Keratinocyte (primary cell): ENCODE measurements at regions not wholly inside any gene's neighbourhood (a gene's known extent, or its start where the extent isn't known, plus 50 kb on each side); places are given as distances from the start of the nearest gene placed in this dataset.

Experiments
- DNase-seq: peaks from one replicate; pipeline ENCODE4 v3.0.0-alpha.2; 2011; ENCODE audit warnings: low read depth, missing footprints, low spot score
- FAIRE-seq: peaks from 2 replicates; lab custom pipeline; 2011; peaks lifted over from hg19 to GRCh38; lab: Jason Lieb, UNC
- H2AFZ ChIP-seq: 2 replicates; pipeline ENCODE4 v1.6.0; 2012; ENCODE audit warnings: low read length, control low read depth, inconsistent platforms; ENCODE audit not compliant: control insufficient read depth
- H3K27ac ChIP-seq: 2 replicates; pipeline ENCODE4 v1.5.1; 2011; ENCODE audit warnings: low read length; ENCODE audit not compliant: control insufficient read depth, insufficient read depth
- H3K27me3 ChIP-seq: 3 replicates; pipeline ENCODE4 v1.6.0; 2011; ENCODE audit warnings: low read length; ENCODE audit not compliant: control insufficient read depth, insufficient read depth; ENCODE audit errors: extremely low read depth
- H3K36me3 ChIP-seq, 2 experiments: 2 replicates in 1 of 2; 3 replicates in 1 of 2; pipeline ENCODE4 v1.5.1; 2011; ENCODE audit warnings: low read length in 2 of 2, mild to moderate bottlenecking in 1 of 2; ENCODE audit not compliant: control insufficient read depth in 2 of 2, insufficient read depth in 2 of 2; ENCODE audit errors: extremely low read depth in 1 of 2
- H3K4me1 ChIP-seq: 3 replicates; pipeline ENCODE4 v1.5.1; 2011; ENCODE audit warnings: low read length; ENCODE audit not compliant: control insufficient read depth, insufficient read depth; ENCODE audit errors: extremely low read depth
- H3K4me2 ChIP-seq: 3 replicates; pipeline ENCODE4 v1.6.0; 2011; ENCODE audit warnings: low read depth, low read length; ENCODE audit not compliant: control insufficient read depth, insufficient read depth; ENCODE audit errors: extremely low read depth
- H3K4me3 ChIP-seq, 3 experiments: fragments of 200-600 bp in 1 of 3; sonication (generic) in 1 of 3; 2 replicates in 2 of 3; 3 replicates in 1 of 3; pipeline ENCODE4 v1.5.1; 2011 to 2016; ENCODE audit warnings: low read length in 3 of 3, mild to moderate bottlenecking in 3 of 3, control low read depth in 2 of 3, inconsistent platforms in 1 of 3, low read depth in 1 of 3, mixed read lengths in 1 of 3, mixed run types in 1 of 3, moderate library complexity in 1 of 3; ENCODE audit not compliant: control insufficient read depth in 2 of 3, insufficient read depth in 2 of 3; ENCODE audit errors: extremely low read depth in 1 of 3
- H3K79me2 ChIP-seq: 2 replicates; pipeline ENCODE4 v1.6.0; 2012; ENCODE audit warnings: low read length; ENCODE audit not compliant: control insufficient read depth, insufficient read depth
- H3K9ac ChIP-seq: 3 replicates; pipeline ENCODE4 v1.6.0; 2011; ENCODE audit warnings: low read length; ENCODE audit not compliant: control insufficient read depth, insufficient read depth; ENCODE audit errors: extremely low read depth
- H3K9me1 ChIP-seq: 3 replicates; pipeline ENCODE4 v1.6.0; 2011; ENCODE audit warnings: low read length; ENCODE audit not compliant: control insufficient read depth, insufficient read depth; ENCODE audit errors: extremely low read depth
- H3K9me3 ChIP-seq: 2 replicates; pipeline ENCODE4 v1.5.1; 2012; ENCODE audit warnings: low read depth, low read length; ENCODE audit not compliant: control insufficient read depth
- H4K20me1 ChIP-seq: 3 replicates; pipeline ENCODE4 v1.6.0; 2011; ENCODE audit warnings: low read length; ENCODE audit not compliant: control insufficient read depth, insufficient read depth; ENCODE audit errors: extremely low read depth
- EZH2 ChIP-seq: IDR thresholded peaks from one replicate; pipeline ENCODE4 v1.6.1; 2012; ENCODE audit warnings: inconsistent platforms, mild to moderate bottlenecking, low read length, moderate library complexity
- dilution Hi-C: fragments of 300-500 bp; cut with MboI; formaldehyde crosslinking; loops from one replicate; pipeline ENCODE4 v1.7.0; 2020; ENCODE audit warnings: low sequenced_read_pairs; ENCODE audit not compliant: extremely low pct_ligation_motif_present
- TF ChIP-seq, protein P1 (sequence below), 3 experiments: IDR thresholded peaks in 1 of 3; conservative IDR thresholded peaks in 1 of 3; optimal IDR thresholded peaks in 1 of 3; 2 replicates in 2 of 3; 3 replicates in 1 of 3; pipeline versions ENCODE3 to v1.5.1; 2011; ENCODE audit warnings: low read length in 3 of 3, mild to moderate bottlenecking in 3 of 3, moderate library complexity in 2 of 3, control low read depth in 1 of 3, inconsistent platforms in 1 of 3; ENCODE audit not compliant: insufficient read depth in 2 of 3; ENCODE audit errors: extremely low read depth in 1 of 3

DNA sequence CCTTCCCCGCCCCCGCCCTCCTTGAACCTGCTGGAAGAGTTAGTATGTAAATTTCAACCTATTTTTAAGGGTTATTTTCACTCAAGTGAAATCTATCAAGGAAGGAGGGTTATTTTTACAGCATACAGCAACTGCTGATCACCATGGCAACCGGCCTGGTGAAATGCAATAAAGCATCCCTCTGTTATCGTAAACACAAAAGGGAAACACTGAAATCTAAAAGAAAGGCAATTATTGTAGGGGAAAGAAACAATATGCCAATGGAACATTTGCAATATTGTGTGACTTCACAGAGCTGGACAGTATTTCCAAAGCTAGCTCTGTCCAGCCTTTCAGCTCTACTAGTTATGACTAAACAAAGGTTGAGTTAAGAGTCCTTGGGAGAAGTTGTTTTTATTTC lies 588.3 kb upstream of the PBX1 start:
- H3K27ac ChIP-seq, result no peak overlapping the region
- dilution Hi-C loops, result no loop called here

DNA sequence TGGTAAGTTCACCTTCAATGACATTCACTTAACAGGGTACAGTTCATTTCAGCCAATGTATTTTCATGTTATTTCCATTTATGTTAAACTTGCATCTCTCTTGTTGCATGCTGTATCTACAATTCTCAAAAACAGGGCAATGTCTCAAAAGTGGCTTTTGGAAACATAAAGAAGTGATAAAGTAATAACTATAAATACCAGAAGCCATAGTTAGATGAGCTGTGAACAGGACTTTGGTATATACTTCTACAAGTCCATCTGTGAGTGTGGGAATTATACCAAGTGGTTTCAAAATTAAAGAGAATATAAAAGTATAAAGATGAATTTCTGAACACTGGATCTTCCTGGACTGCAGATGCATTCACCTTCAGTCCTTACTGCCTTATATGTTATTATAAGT lies 585.4 kb upstream of the PBX1 start:
- H4K20me1 ChIP-seq, result no peaks in the 10 kb centered on the region
- H3K9me3 ChIP-seq, result no peaks in the 10 kb centered on the region
- H3K4me2 ChIP-seq, result no peak overlapping the region
- H3K4me3 ChIP-seq, result no peak overlapping the region
- FAIRE-seq, result no peak
- no peak for TF ChIP-seq EZH2
- TF ChIP-seq, protein P1, sequence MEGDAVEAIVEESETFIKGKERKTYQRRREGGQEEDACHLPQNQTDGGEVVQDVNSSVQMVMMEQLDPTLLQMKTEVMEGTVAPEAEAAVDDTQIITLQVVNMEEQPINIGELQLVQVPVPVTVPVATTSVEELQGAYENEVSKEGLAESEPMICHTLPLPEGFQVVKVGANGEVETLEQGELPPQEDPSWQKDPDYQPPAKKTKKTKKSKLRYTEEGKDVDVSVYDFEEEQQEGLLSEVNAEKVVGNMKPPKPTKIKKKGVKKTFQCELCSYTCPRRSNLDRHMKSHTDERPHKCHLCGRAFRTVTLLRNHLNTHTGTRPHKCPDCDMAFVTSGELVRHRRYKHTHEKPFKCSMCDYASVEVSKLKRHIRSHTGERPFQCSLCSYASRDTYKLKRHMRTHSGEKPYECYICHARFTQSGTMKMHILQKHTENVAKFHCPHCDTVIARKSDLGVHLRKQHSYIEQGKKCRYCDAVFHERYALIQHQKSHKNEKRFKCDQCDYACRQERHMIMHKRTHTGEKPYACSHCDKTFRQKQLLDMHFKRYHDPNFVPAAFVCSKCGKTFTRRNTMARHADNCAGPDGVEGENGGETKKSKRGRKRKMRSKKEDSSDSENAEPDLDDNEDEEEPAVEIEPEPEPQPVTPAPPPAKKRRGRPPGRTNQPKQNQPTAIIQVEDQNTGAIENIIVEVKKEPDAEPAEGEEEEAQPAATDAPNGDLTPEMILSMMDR (optimal IDR thresholded peaks at IDR 0.05 in 1 of 3, IDR thresholded peaks at IDR 0.05 in 1 of 3, conservative IDR thresholded peaks at IDR 0.05 in 1 of 3; ENCODE audit: extremely low read depth in 1 of 3, insufficient read depth in 2 of 3, low read length in 3 of 3), result no peak
- no peaks in the 10 kb centered on the region for H3K79me2 ChIP-seq
- H3K27me3 ChIP-seq, result no peaks in the 10 kb centered on the region
- H3K9me1 ChIP-seq, result no peaks in the 10 kb centered on the region
- no peak overlapping the region for H3K9ac ChIP-seq
- H3K36me3 ChIP-seq, result no peaks in the 10 kb centered on the region
- no peaks in the 10 kb centered on the region for H3K4me1 ChIP-seq
- no peak overlapping the region for H2AFZ ChIP-seq
- H3K27ac ChIP-seq, result no peak overlapping the region
- dilution Hi-C loops, result no loop called here
- no peak for DNase-seq

More for the DNA sequence above, 588.3 kb upstream of the PBX1 start:
- Histone ChIP-seq H3K4me1 (no peaks in the 10 kb centered on the region), H3K4me2 (no peak overlapping the region), H3K9me1 (no peaks in the 10 kb centered on the region), H4K20me1 (no peaks in the 10 kb centered on the region), H3K9me3 (no peaks in the 10 kb centered on the region), H3K79me2 (no peaks in the 10 kb centered on the region), H2AFZ (no peak overlapping the region), H3K36me3 (no peaks in the 10 kb centered on the region), H3K9ac (no peak overlapping the region), H3K27me3 (no peaks in the 10 kb centered on the region), H3K4me3 (no peak overlapping the region)
- FAIRE-seq, result no peak
- TF ChIP-seq EZH2, result no peak
- TF ChIP-seq, protein P1 (optimal IDR thresholded peaks at IDR 0.05 in 1 of 3, IDR thresholded peaks at IDR 0.05 in 1 of 3, conservative IDR thresholded peaks at IDR 0.05 in 1 of 3; ENCODE audit: extremely low read depth in 1 of 3, insufficient read depth in 2 of 3, low read length in 3 of 3), result no peak
- no peak for DNase-seq
